Stomach (tissue), 8 donors: ENCODE measurements at regions not wholly inside any gene's neighbourhood (a gene's known extent, or its start where the extent isn't known, plus 50 kb on each side); places are given as distances from the start of the nearest gene placed in this dataset.

Experiments
- DNase-seq, 2 donors: peaks; one replicate each; pipeline versions ENCODE4 v3.0.0 to v3.0.0-alpha.2; 2013 to 2019
- H3K27ac ChIP-seq, 5 donors: fragments of 200-600 bp in 4 of 5; sonication (generic) in 4 of 5; one replicate each; pipeline ENCODE4 v1.5.1; 2013 to 2019; ENCODE audit warnings: mild to moderate bottlenecking in 1 of 5, moderate library complexity in 1 of 5
- H3K27me3 ChIP-seq, 3 donors: fragments of 200-600 bp; sonication (generic); one replicate each; pipeline ENCODE4 v1.5.1; 2017 to 2019; ENCODE audit warnings: mixed run types in 1 of 3
- H3K36me3 ChIP-seq, 4 donors: fragments of 200-600 bp; sonication (generic); 1 replicate in 3 of 4; 2 replicates in 1 of 4; pipeline ENCODE4 v1.5.1; 2016 to 2019
- H3K4me1 ChIP-seq, 4 donors: fragments of 200-600 bp; sonication (generic); one replicate each; pipeline ENCODE4 v1.5.1; 2016 to 2019
- H3K4me3 ChIP-seq, 4 donors: fragments of 200-600 bp; sonication (generic) in 3 of 4; one replicate each; pipeline ENCODE4 v1.5.1; 2016 to 2019; ENCODE audit warnings: mild to moderate bottlenecking in 1 of 4
- H3K9me3 ChIP-seq, 4 donors: fragments of 200-600 bp; sonication (generic); one replicate each; pipeline ENCODE4 v1.5.1; 2016 to 2019
- EP300 ChIP-seq: sonication (generic); formaldehyde crosslinking; IDR thresholded peaks from one replicate; pipeline ENCODE4 v1.6.1; 2017; ENCODE audit warnings: antibody characterized with exemption
- POLR2A ChIP-seq, 4 donors: fragments of 450-650 bp; IDR thresholded peaks; one replicate each; pipeline ENCODE4 v1.6.1; 2016; ENCODE audit warnings: antibody characterized with exemption in 4 of 4, control low read depth in 2 of 4, mild to moderate bottlenecking in 1 of 4, moderate library complexity in 1 of 4
- POLR2AphosphoS5 ChIP-seq, 3 donors: sonication (generic); formaldehyde crosslinking; IDR thresholded peaks; one replicate each; pipeline ENCODE4 v1.6.1; 2016; ENCODE audit warnings: antibody characterized with exemption in 3 of 3
- WGBS, 5 donors: extraction: QIAGEN DNeasy Blood & Tissue Kit in 3 of 5; methylation state at CpG; one replicate each; pipeline versions ENCODE4 v1.1.5 to v1.1.7; 2013 to 2018; 5-methylcytosine and 5-hydroxymethylcytosine counted together
- intact Hi-C: fragments of 100-400 bp; cut with DNase I; formaldehyde crosslinking; loops from one replicate; pipeline ENCODE4 v1.15.1; 2023; ENCODE audit warnings: low total_unique reads
- TF ChIP-seq, protein P1 (sequence below), 7 experiments: fragments of 450-650 bp in 4 of 7; fragments of 200-600 bp in 3 of 7; sonication (generic) in 3 of 7; IDR thresholded peaks; one replicate each; pipeline ENCODE4 v1.5.1; 2016 to 2019; ENCODE audit warnings: antibody characterized with exemption in 7 of 7, control low read depth in 2 of 7, mild to moderate bottlenecking in 1 of 7
- donor health status: healthy with polysubstance abuse.
- donor health status: Bipolar disorder and iron deficiency.
- donor health status: healthy.

DNA sequence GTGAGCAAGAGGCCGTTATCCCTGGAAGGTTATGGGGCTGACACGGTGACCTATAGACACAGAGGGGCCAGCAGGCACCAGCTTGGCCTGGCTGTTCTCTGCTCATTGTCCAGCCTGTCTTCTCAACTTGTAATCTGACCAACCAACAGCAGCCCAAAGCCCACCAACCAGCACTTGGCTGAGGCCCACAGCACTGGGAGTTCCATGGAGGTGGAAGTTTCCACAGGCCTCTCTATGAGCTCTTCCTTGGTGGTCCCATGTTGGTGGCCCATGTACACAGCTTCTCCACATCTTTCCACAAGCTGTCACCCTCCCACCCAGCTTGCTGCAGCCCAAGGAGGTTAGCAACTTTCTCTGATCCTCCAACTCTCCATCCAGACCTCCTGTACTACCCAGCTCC, 56.2 kb upstream of the KLHL31 start:
- no peak for DNase-seq
- H3K27ac ChIP-seq: no peak overlapping the region
- no peak overlapping the region for H3K4me3 ChIP-seq
- no peaks in the 10 kb centered on the region for H3K9me3 ChIP-seq
- no peaks in the 10 kb centered on the region for H3K36me3 ChIP-seq
- TF ChIP-seq POLR2A (IDR thresholded peaks at IDR 0.05) (no peak), POLR2AphosphoS5 (IDR thresholded peaks at IDR 0.05) (no peak), EP300 (no peak)
- TF ChIP-seq, protein P1, sequence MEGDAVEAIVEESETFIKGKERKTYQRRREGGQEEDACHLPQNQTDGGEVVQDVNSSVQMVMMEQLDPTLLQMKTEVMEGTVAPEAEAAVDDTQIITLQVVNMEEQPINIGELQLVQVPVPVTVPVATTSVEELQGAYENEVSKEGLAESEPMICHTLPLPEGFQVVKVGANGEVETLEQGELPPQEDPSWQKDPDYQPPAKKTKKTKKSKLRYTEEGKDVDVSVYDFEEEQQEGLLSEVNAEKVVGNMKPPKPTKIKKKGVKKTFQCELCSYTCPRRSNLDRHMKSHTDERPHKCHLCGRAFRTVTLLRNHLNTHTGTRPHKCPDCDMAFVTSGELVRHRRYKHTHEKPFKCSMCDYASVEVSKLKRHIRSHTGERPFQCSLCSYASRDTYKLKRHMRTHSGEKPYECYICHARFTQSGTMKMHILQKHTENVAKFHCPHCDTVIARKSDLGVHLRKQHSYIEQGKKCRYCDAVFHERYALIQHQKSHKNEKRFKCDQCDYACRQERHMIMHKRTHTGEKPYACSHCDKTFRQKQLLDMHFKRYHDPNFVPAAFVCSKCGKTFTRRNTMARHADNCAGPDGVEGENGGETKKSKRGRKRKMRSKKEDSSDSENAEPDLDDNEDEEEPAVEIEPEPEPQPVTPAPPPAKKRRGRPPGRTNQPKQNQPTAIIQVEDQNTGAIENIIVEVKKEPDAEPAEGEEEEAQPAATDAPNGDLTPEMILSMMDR (IDR thresholded peaks at IDR 0.05): no peak
- peaks cover 0 to 32% (median 7%) of the 10 kb centered on the region in 4 donors for H3K4me1 ChIP-seq
- H3K27me3 ChIP-seq: no peaks in the 10 kb centered on the region
- intact Hi-C loops: loop anchor here (10.0 kb wide), 1 partner anchor 67 kb away; no protein-coding TSS in a partner anchor
- 80 to 85% (median 83%) methylated on average over 2 of the region's 2 CpGs for WGBS, 5 donors

DNA sequence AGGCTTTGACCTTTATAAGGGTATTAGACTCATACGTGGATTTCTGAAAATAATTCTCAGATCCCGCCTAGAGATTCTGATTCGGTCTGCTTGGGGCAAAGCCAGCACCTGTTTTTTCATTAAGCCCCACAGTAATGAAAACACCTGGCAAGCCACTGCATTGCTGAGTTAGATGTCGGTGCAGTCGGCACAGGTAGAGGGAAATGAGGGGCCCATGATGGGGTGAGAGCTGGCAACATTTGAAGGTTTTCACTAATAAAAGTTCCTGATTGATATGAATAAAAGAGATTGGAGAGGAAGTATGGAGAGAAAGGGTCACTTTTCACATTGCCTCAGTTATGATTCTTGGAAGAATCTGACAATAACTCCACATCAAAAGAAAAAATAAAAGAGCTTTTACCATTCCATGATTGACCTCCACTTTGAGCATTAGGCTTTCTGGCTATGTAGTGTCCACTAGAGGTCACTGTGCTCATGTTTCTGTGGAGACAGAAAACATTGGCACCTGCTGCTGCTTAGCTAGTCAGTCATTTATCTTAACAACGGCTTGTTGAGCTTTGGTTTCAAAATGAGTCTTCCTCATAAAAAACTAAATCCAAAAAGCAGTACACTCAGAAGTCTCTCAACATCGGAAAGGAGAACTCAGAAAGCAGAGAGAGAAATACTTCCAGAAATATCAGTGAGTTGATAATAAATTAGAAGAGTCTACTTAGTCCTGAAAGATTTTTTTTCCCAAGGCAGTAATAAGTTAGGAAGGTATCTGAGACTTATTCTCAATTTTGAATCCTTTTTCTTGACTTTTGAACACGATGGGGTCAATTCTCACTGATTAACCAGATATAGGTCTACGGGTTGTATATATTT, 53.3 kb upstream of the KLHL31 start:
- peak in 1 of 3 donors; percentile 56 for TF ChIP-seq POLR2AphosphoS5 (IDR thresholded peaks at IDR 0.05)
- TF ChIP-seq, protein P1 (IDR thresholded peaks at IDR 0.05): peak in 5 of 7 experiments; percentile 49 to 77 (median 65)
- no peak for TF ChIP-seq EP300
- TF ChIP-seq POLR2A (IDR thresholded peaks at IDR 0.05): no peak
- Histone ChIP-seq H3K27ac (no peak overlapping the region), H3K4me3 (no peak overlapping the region), H3K27me3 (no peaks in the 10 kb centered on the region), H3K4me1 (peaks cover 0 to 24% (median 3%) of the 10 kb centered on the region in 4 donors), H3K36me3 (no peaks in the 10 kb centered on the region), H3K9me3 (no peaks in the 10 kb centered on the region)
- 32 to 44% (median 40%) methylated on average over 9 of the region's 9 CpGs for WGBS, 5 donors
- intact Hi-C loops: no loop called here
- peak; percentile 44 to 92 for DNase-seq

DNA sequence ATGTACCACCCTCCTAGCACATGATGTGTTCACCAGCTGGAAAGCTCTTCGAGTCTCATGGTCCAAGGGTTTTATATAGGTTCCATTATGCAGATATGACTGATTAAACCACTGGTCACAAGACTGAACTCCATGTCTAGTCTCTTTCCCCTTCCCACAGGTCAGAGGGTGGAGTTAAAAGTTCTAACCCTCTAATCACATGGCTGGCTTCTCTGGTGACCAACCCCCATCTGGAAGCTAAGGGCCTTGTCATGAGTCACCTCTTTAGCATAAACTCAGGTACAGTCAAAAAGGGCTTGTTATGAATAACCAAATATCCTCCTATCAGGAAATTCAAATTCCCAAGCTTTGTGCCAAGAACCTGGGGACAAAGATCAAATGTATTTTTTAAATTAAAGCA, 52.0 kb upstream of the KLHL31 start:
- Histone ChIP-seq H3K36me3 (no peaks in the 10 kb centered on the region), H3K27ac (no peak overlapping the region), H3K4me3 (no peak overlapping the region), H3K4me1 (peaks cover 0 to 15% (median 0%) of the 10 kb centered on the region in 4 donors), H3K27me3 (no peaks in the 10 kb centered on the region), H3K9me3 (no peaks in the 10 kb centered on the region)
- TF ChIP-seq, protein P1 (IDR thresholded peaks at IDR 0.05): no peak
- TF ChIP-seq POLR2A (IDR thresholded peaks at IDR 0.05) (no peak), POLR2AphosphoS5 (IDR thresholded peaks at IDR 0.05) (no peak), EP300 (no peak)
- intact Hi-C loops: no loop called here
- DNase-seq: no peak
- 56 to 89% (median 81%) methylated on average over 1 of the region's 1 CpG for WGBS, 5 donors

DNA sequence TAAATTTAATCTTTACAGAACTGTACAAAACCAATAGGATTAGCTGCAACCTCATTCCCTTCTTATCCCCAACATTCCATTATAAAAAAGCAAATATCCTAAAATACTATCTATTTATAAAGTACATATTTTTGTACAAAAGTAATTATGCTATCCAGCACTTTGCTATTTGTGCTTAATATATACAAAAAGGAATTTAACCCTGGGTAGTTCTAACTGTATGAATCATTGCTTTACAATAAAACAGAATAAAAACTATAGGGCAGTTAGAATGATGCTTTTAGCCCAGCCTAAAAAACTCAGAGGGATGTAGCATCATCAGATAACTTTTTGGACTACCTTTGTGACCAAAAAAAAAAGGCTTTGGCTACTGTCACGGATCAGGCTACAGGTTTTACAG, 49.9 kb upstream of the KLHL31 start:
- Histone ChIP-seq H3K9me3 (no peaks in the 10 kb centered on the region), H3K4me1 (peaks cover 0 to 15% (median 0%) of the 10 kb centered on the region in 4 donors), H3K36me3 (no peaks in the 10 kb centered on the region), H3K27me3 (no peaks in the 10 kb centered on the region), H3K4me3 (no peak overlapping the region), H3K27ac (no peak overlapping the region)
- TF ChIP-seq POLR2AphosphoS5 (IDR thresholded peaks at IDR 0.05) (no peak), POLR2A (IDR thresholded peaks at IDR 0.05) (no peak), EP300 (no peak)
- TF ChIP-seq, protein P1 (IDR thresholded peaks at IDR 0.05): no peak
- no peak for DNase-seq
- intact Hi-C loops: no loop called here
- WGBS, 5 donors: 45 to 63% (median 56%) methylated on average over 1 of the region's 1 CpG
